ENCODE measurements at regions not wholly inside any gene's neighbourhood (a gene's known extent, or its start where the extent isn't known, plus 50 kb on each side); places are given as distances from the start of the nearest gene placed in this dataset.

DNA sequence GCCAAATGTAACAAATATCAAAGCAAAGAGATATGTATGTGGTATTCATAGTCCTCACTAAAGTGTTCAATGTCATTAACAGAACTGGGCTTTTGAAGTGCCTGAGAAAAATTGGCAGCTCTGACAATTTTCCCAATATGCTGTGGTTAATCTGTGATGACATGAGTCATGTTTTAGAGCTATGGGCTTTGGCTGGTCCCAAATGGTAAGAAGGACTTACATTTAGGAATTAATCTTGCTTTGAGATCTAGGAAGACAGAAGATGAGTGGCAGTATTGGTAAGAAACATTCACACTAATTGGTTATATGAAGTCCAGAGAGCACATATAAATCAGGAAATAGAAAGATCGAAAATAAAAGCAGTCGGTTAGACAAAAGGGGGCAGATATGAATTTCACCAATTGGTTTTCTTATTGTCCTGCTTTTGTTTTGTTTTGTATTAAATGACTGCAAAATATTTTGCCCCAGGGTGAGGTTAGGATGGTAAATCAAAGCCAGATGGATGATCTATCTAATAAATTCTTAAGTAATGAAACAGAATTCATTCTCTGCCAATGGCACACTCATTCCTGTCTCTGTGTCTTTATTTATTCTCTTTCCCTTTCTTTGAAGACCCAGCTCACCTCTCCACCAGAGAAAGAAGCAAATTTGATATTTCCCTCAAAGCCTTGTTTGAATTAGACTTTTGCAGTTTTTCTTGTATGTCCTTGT is 993.1 kb downstream of the RPA4 start:
- TF ChIP-seq, protein P1, sequence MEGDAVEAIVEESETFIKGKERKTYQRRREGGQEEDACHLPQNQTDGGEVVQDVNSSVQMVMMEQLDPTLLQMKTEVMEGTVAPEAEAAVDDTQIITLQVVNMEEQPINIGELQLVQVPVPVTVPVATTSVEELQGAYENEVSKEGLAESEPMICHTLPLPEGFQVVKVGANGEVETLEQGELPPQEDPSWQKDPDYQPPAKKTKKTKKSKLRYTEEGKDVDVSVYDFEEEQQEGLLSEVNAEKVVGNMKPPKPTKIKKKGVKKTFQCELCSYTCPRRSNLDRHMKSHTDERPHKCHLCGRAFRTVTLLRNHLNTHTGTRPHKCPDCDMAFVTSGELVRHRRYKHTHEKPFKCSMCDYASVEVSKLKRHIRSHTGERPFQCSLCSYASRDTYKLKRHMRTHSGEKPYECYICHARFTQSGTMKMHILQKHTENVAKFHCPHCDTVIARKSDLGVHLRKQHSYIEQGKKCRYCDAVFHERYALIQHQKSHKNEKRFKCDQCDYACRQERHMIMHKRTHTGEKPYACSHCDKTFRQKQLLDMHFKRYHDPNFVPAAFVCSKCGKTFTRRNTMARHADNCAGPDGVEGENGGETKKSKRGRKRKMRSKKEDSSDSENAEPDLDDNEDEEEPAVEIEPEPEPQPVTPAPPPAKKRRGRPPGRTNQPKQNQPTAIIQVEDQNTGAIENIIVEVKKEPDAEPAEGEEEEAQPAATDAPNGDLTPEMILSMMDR (IDR thresholded peaks at IDR 0.05), result no peak
- TF ChIP-seq POLR2A (IDR thresholded peaks at IDR 0.05), result no peak
